Glutamatergic neuron (in vitro differentiated cells): ENCODE measurements at regions not wholly inside any gene's neighbourhood (a gene's known extent, or its start where the extent isn't known, plus 50 kb on each side); places are given as distances from the start of the nearest gene placed in this dataset.

Experiments
- DNase-seq: peaks from one replicate; pipeline ENCODE4 v3.0.0; 2022
- H3K27ac Mint-ChIP-seq: one replicate; pipeline ENCODE4 v1.8.0; 2020; ENCODE audit warnings: mild to moderate bottlenecking, mixed read lengths, inconsistent platforms; ENCODE audit not compliant: unreplicated experiment
- H3K27me3 Mint-ChIP-seq: one replicate; pipeline ENCODE4 v1.8.0; 2020; ENCODE audit warnings: mild to moderate bottlenecking, moderate library complexity, mixed read lengths, inconsistent platforms; ENCODE audit not compliant: unreplicated experiment
- H3K36me3 Mint-ChIP-seq: one replicate; pipeline ENCODE4 v1.8.0; 2020; ENCODE audit warnings: mild to moderate bottlenecking, mixed read lengths, inconsistent platforms; ENCODE audit not compliant: unreplicated experiment
- H3K4me1 Mint-ChIP-seq: one replicate; pipeline ENCODE4 v1.8.0; 2020; ENCODE audit warnings: mild to moderate bottlenecking, low read depth, mixed read lengths, inconsistent platforms; ENCODE audit not compliant: unreplicated experiment
- H3K4me3 Mint-ChIP-seq: one replicate; pipeline ENCODE4 v1.8.0; 2020; ENCODE audit warnings: mild to moderate bottlenecking, mixed read lengths, inconsistent platforms; ENCODE audit not compliant: unreplicated experiment
- H3K9me3 Mint-ChIP-seq: one replicate; pipeline ENCODE4 v1.8.0; 2020; ENCODE audit warnings: mild to moderate bottlenecking, moderate library complexity, mixed read lengths, inconsistent platforms; ENCODE audit not compliant: unreplicated experiment
- TF ChIP-seq, protein P1 (sequence below): fragments of 200-600 bp; sonication (generic); IDR thresholded peaks from one replicate; pipeline ENCODE4 v1.5.0; 2021; ENCODE audit not compliant: partially characterized antibody, unreplicated experiment

DNA sequence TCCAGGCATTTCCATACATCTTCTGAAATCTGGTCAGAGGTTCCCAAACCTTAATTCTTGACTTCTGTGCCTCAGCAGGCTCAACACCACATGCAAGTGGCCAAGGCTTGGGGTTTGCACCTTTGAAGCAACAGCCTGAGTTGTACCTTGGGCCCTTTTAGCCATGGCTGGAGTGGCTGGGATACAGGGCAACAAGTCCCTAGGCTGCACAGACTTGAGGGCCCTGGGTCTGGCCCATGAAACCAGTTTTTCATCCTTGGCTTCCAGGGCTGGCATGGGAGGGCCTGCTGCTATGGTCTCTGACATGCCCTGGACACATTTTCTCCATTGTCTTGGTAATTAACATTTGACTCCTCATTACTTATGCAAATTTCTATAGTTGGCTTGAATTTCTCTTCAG lies 988.8 kb upstream of the CNTNAP5 start:
- no peak overlapping the region for H3K27ac Mint-ChIP-seq
- no peak overlapping the region for H3K4me3 Mint-ChIP-seq
- no peaks in the 10 kb centered on the region for H3K9me3 Mint-ChIP-seq
- DNase-seq = no peak
- no peaks in the 10 kb centered on the region for H3K27me3 Mint-ChIP-seq
- H3K36me3 Mint-ChIP-seq = no peaks in the 10 kb centered on the region
- TF ChIP-seq, protein P1, sequence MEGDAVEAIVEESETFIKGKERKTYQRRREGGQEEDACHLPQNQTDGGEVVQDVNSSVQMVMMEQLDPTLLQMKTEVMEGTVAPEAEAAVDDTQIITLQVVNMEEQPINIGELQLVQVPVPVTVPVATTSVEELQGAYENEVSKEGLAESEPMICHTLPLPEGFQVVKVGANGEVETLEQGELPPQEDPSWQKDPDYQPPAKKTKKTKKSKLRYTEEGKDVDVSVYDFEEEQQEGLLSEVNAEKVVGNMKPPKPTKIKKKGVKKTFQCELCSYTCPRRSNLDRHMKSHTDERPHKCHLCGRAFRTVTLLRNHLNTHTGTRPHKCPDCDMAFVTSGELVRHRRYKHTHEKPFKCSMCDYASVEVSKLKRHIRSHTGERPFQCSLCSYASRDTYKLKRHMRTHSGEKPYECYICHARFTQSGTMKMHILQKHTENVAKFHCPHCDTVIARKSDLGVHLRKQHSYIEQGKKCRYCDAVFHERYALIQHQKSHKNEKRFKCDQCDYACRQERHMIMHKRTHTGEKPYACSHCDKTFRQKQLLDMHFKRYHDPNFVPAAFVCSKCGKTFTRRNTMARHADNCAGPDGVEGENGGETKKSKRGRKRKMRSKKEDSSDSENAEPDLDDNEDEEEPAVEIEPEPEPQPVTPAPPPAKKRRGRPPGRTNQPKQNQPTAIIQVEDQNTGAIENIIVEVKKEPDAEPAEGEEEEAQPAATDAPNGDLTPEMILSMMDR = no peak
- H3K4me1 Mint-ChIP-seq = no peaks in the 10 kb centered on the region

DNA sequence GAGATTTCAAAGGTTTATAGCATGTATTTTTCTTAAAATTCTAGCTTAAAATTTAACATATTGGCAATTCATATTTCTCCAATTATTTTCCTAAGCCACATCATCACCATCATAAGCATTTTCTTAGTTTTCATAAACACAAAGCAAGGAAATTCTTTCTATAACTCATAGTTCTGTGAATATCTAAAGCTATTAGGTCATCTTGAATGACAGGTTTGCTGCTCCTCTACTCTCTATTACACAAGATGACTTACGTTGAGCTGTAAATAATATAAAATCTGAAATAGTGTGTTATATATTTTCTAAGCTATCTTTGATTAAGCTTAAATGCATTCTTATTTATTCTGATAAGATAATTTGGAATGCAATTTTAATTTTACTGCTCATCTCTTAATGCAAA lies 984.6 kb upstream of the CNTNAP5 start:
- TF ChIP-seq, protein P1 = no peak
- Mint-ChIP-seq H3K4me3 (no peak overlapping the region), H3K9me3 (no peaks in the 10 kb centered on the region), H3K36me3 (no peaks in the 10 kb centered on the region), H3K27ac (no peak overlapping the region), H3K4me1 (no peaks in the 10 kb centered on the region), H3K27me3 (no peaks in the 10 kb centered on the region)
- DNase-seq = no peak

DNA sequence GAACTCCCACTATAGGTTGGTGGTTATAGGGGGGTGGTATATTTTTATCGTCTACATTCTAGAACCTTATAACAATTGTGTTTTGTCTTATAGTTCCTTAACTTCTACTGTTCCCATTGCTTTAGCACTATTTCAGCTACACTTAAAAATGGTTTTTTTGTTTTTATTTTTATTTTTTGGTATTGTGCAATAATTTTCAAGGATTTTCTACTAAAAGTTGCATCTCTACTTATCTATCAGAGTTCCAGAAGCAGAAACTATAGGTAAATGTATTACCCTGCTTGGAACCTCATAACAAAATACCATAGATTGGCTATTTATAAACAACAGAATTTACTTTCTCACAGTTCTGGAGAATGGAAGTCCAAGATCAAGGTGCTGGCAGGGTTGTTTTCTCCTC lies 981.6 kb upstream of the CNTNAP5 start:
- TF ChIP-seq, protein P1 = no peak
- Mint-ChIP-seq H3K4me1 (no peaks in the 10 kb centered on the region), H3K9me3 (no peaks in the 10 kb centered on the region), H3K27me3 (no peaks in the 10 kb centered on the region), H3K36me3 (no peaks in the 10 kb centered on the region), H3K4me3 (no peak overlapping the region), H3K27ac (no peak overlapping the region)
- DNase-seq = no peak

DNA sequence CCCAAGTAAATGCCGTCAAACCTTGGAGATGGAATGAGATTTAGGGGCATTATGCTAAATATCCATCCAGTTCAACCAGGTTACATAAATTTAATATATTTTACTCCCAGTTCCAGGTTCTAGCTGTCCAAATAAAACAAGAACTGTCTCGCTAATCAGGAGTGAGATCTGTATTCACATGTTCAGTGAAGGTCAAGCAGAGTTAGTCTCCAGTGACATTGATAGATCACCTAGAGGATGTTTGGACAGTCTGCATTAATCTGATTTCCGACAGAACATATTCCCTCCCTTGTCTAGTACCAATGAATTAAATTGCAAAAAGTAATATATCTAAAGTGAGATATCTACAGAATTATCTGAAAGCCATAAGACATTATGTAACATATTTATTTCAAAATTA lies 979.4 kb upstream of the CNTNAP5 start:
- Mint-ChIP-seq H3K4me1 (peaks cover 7% of the 10 kb centered on the region), H3K36me3 (no peaks in the 10 kb centered on the region), H3K27me3 (no peaks in the 10 kb centered on the region), H3K9me3 (no peaks in the 10 kb centered on the region), H3K4me3 (no peak overlapping the region), H3K27ac (no peak overlapping the region)
- DNase-seq = no peak
- TF ChIP-seq, protein P1 = no peak

DNA sequence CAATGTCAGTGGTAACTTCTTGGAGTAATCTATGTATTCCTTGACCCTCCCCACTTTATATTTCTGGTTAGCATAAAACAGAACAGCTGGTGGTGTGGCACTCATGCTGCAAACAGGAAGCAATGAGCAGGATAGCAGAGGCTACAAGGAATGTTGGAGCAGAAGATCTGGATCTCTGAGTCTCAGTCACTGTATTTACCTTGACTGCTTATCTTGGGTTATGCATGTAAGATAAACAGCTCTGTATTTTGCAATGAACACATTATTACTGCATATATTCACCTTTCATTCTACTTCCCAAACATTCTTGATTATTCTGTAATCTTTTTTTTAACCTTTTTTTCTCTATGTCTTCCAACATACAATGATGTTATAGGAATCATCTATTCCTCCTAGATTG lies 977.9 kb upstream of the CNTNAP5 start:
- Mint-ChIP-seq H3K9me3 (no peaks in the 10 kb centered on the region), H3K4me1 (peaks cover 14% of the 10 kb centered on the region), H3K36me3 (no peaks in the 10 kb centered on the region), H3K27me3 (no peaks in the 10 kb centered on the region), H3K4me3 (no peak overlapping the region), H3K27ac (no peak overlapping the region)
- TF ChIP-seq, protein P1 = no peak
- no peak for DNase-seq
